ENCODE measurements at regions not wholly inside any gene's neighbourhood (a gene's known extent, or its start where the extent isn't known, plus 50 kb on each side); places are given as distances from the start of the nearest gene placed in this dataset.

GRCh38 chr2:187942876-187943275 lies 348.8 kb upstream of the GULP1 start:
- TF ChIP-seq CTCF (conservative IDR thresholded peaks at IDR 0.05; ENCODE audit: low read depth, low read length) (no peak), EZH2 (IDR thresholded peaks at IDR 0.05; ENCODE audit: borderline replicate concordance, low read depth, low read length, poor library complexity, severe bottlenecking) (no peak)

All from A673 (cell line).